ENCODE measurements at regions not wholly inside any gene's neighbourhood (a gene's known extent, or its start where the extent isn't known, plus 50 kb on each side); places are given as distances from the start of the nearest gene placed in this dataset.

DNA sequence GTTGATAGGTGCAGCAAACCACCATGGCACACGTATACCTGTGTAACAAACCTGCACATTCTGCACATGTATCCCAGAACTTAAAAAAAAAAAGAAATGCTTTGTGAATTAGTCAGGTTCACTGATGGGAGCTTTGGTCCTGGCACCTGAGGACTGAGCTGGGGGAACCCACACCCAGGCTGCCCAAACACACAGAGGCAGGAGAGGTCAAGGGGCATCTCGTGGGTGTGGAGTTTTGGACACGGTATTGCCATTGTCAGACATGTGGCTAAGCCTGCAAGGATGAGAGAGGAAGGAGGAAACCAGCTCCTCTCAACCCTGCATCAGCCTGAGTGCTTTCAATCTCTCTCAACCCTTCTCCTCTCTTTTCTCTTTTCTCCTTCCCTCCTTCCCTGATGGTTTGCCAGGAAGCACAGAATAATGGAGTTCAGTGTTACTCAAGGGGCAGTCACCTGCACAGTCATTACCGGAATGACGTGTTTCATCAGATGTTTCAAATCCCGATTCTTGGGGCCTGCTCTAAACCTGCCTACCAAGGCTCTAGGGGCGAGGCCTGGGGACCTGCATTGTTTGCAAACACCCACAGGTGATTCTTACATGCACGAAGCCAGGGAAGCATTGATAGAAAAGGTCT, 89.9 kb upstream of the NEDD9 start:
- TF ChIP-seq POLR2AphosphoS5 (IDR thresholded peaks at IDR 0.05) = peak in 1 of 3 donors; percentile 34
- TF ChIP-seq, protein P1, sequence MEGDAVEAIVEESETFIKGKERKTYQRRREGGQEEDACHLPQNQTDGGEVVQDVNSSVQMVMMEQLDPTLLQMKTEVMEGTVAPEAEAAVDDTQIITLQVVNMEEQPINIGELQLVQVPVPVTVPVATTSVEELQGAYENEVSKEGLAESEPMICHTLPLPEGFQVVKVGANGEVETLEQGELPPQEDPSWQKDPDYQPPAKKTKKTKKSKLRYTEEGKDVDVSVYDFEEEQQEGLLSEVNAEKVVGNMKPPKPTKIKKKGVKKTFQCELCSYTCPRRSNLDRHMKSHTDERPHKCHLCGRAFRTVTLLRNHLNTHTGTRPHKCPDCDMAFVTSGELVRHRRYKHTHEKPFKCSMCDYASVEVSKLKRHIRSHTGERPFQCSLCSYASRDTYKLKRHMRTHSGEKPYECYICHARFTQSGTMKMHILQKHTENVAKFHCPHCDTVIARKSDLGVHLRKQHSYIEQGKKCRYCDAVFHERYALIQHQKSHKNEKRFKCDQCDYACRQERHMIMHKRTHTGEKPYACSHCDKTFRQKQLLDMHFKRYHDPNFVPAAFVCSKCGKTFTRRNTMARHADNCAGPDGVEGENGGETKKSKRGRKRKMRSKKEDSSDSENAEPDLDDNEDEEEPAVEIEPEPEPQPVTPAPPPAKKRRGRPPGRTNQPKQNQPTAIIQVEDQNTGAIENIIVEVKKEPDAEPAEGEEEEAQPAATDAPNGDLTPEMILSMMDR (IDR thresholded peaks at IDR 0.05) = no peak

All from stomach (tissue), 4 donors.